ENCODE measurements at regions not wholly inside any gene's neighbourhood (a gene's known extent, or its start where the extent isn't known, plus 50 kb on each side); places are given as distances from the start of the nearest gene placed in this dataset.
A peak's percentile ranks its signal among the peaks of the same experiment; 100 is the strongest.

DNA sequence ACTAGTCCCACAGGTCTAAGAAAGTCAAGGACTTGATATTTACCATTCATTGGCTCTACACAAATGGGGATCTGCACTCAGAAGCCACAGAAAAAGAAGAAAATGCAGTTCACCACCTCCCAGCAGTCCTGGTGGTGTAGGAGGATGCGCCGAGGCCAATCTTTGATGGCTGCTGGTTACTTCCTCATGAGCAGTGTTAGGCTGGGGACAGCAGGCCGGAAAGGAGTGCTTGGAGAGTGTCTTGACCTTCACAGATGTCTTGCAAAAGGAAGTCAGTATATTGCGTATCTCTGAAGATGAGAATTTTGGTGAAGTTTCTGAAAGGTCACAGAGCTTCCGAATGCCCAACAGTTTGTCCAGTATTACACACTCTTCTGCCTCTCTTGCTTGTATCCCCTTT, 597.0 kb downstream of the EBF1 start:
- no peak for DNase-seq
- Histone ChIP-seq H2BK120ac (ENCODE audit: low read depth, low read length) (no peak overlapping the region), H3K4me1 (ENCODE audit: control insufficient read depth, insufficient read depth, low read depth, low read length) (no peaks in the 10 kb centered on the region), H3K27ac (ENCODE audit: low read length, poor library complexity, severe bottlenecking) (no peak overlapping the region), H4K91ac (ENCODE audit: low read length) (no peak overlapping the region), H3K18ac (ENCODE audit: low read depth in 1 of 2, low read length in 2 of 2) (no peak overlapping the region), H3K79me1 (replicated peaks; ENCODE audit: low read length, poor library complexity, severe bottlenecking) (no peaks in the 10 kb centered on the region), H3K9me3 (ENCODE audit: control insufficient read depth, low read length) (peaks cover 33% of the 10 kb centered on the region), H3K9ac (ENCODE audit: low read length) (no peak overlapping the region), H2BK15ac (ENCODE audit: low read depth, poor library complexity, severe bottlenecking) (no peak overlapping the region), H2BK5ac (ENCODE audit: low read depth, low read length, poor library complexity, severe bottlenecking) (no peak overlapping the region), H3K36me3 (ENCODE audit: control insufficient read depth in 1 of 2, insufficient read depth in 2 of 2, low read depth in 1 of 2, low read length in 2 of 2) (no peaks in the 10 kb centered on the region), H2BK12ac (ENCODE audit: low read length in 2 of 2) (no peak overlapping the region), H3K23ac (ENCODE audit: low read length in 2 of 2) (no peak overlapping the region), H2AK5ac (ENCODE audit: low read length, severe bottlenecking) (no peak overlapping the region), H3K27me3 (ENCODE audit: control insufficient read depth in 1 of 2, insufficient read depth in 1 of 2, low read length in 2 of 2) (no peaks in the 10 kb centered on the region), H3K14ac (ENCODE audit: low read length in 2 of 2) (no peak overlapping the region), H4K8ac (ENCODE audit: low read length) (no peak overlapping the region), H3K4ac (ENCODE audit: low read depth in 1 of 2, low read length in 2 of 2) (no peak overlapping the region), H2AFZ (ENCODE audit: low read depth, low read length) (no peak overlapping the region), H3K4me3 (ENCODE audit: insufficient read depth in 1 of 2, low read depth in 1 of 2, low read length in 2 of 2) (no peak overlapping the region), H3K4me2 (ENCODE audit: low read length, poor library complexity, severe bottlenecking) (no peak overlapping the region)
- 73% methylated on average over 5 of the region's 5 CpGs for WGBS

GRCh38 chr5:158499892-158500418, 599.8 kb downstream of the EBF1 start:
- Histone ChIP-seq H4K91ac (ENCODE audit: low read length) (no peak overlapping the region), H4K8ac (ENCODE audit: low read length) (no peak overlapping the region), H2BK120ac (ENCODE audit: low read depth, low read length) (no peak overlapping the region), H3K4me1 (ENCODE audit: control insufficient read depth, insufficient read depth, low read depth, low read length) (no peaks in the 10 kb centered on the region), H3K9me3 (ENCODE audit: control insufficient read depth, low read length) (peaks cover 11% of the 10 kb centered on the region), H3K23ac (ENCODE audit: low read length in 2 of 2) (no peak overlapping the region), H2AFZ (ENCODE audit: low read depth, low read length) (no peak overlapping the region), H3K14ac (ENCODE audit: low read length in 2 of 2) (no peak overlapping the region), H2BK12ac (ENCODE audit: low read length in 2 of 2) (no peak overlapping the region), H2AK5ac (ENCODE audit: low read length, severe bottlenecking) (no peak overlapping the region), H3K79me1 (replicated peaks; ENCODE audit: low read length, poor library complexity, severe bottlenecking) (no peaks in the 10 kb centered on the region), H2BK5ac (ENCODE audit: low read depth, low read length, poor library complexity, severe bottlenecking) (no peak overlapping the region), H3K4me2 (ENCODE audit: low read length, poor library complexity, severe bottlenecking) (no peak overlapping the region), H3K27ac (ENCODE audit: low read length, poor library complexity, severe bottlenecking) (no peak overlapping the region), H3K27me3 (ENCODE audit: control insufficient read depth in 1 of 2, insufficient read depth in 1 of 2, low read length in 2 of 2) (no peaks in the 10 kb centered on the region), H2BK15ac (ENCODE audit: low read depth, poor library complexity, severe bottlenecking) (no peak overlapping the region), H3K36me3 (ENCODE audit: control insufficient read depth in 1 of 2, insufficient read depth in 2 of 2, low read depth in 1 of 2, low read length in 2 of 2) (no peaks in the 10 kb centered on the region), H3K4ac (ENCODE audit: low read depth in 1 of 2, low read length in 2 of 2) (no peak overlapping the region), H3K18ac (ENCODE audit: low read depth in 1 of 2, low read length in 2 of 2) (no peak overlapping the region), H3K4me3 (ENCODE audit: insufficient read depth in 1 of 2, low read depth in 1 of 2, low read length in 2 of 2) (no peak overlapping the region), H3K9ac (ENCODE audit: low read length) (peak overlapping the region; percentile 41)
- WGBS: 79% methylated on average over 3 of the region's 6 CpGs
- no peak for DNase-seq

- H3K9ac ChIP-seq (ENCODE audit: low read length): peak overlapping the region; percentile 41
- no peak overlapping the region for H2BK15ac ChIP-seq (ENCODE audit: low read depth, poor library complexity, severe bottlenecking)
- no peak overlapping the region for H3K27ac ChIP-seq (ENCODE audit: low read length, poor library complexity, severe bottlenecking)
- no peak overlapping the region for H4K91ac ChIP-seq (ENCODE audit: low read length)
- no peak overlapping the region for H2BK12ac ChIP-seq (ENCODE audit: low read length in 2 of 2)
- H3K9me3 ChIP-seq (ENCODE audit: control insufficient read depth, low read length): peaks cover 5% of the 10 kb centered on the region
- no peaks in the 10 kb centered on the region for H3K4me1 ChIP-seq (ENCODE audit: control insufficient read depth, insufficient read depth, low read depth, low read length)
- H3K14ac ChIP-seq (ENCODE audit: low read length in 2 of 2): no peak overlapping the region
- 91% methylated on average over 4 of the region's 10 CpGs for WGBS
- H2BK120ac ChIP-seq (ENCODE audit: low read depth, low read length): no peak overlapping the region
- no peak overlapping the region for H3K4me2 ChIP-seq (ENCODE audit: low read length, poor library complexity, severe bottlenecking)
- H3K4me3 ChIP-seq (ENCODE audit: insufficient read depth in 1 of 2, low read depth in 1 of 2, low read length in 2 of 2): no peak overlapping the region
- H2AFZ ChIP-seq (ENCODE audit: low read depth, low read length): no peak overlapping the region
- no peak overlapping the region for H3K18ac ChIP-seq (ENCODE audit: low read depth in 1 of 2, low read length in 2 of 2)
- no peak overlapping the region for H2BK5ac ChIP-seq (ENCODE audit: low read depth, low read length, poor library complexity, severe bottlenecking)
- no peaks in the 10 kb centered on the region for H3K79me1 ChIP-seq (replicated peaks; ENCODE audit: low read length, poor library complexity, severe bottlenecking)
- no peaks in the 10 kb centered on the region for H3K27me3 ChIP-seq (ENCODE audit: control insufficient read depth in 1 of 2, insufficient read depth in 1 of 2, low read length in 2 of 2)
- DNase-seq: no peak
- no peak overlapping the region for H3K23ac ChIP-seq (ENCODE audit: low read length in 2 of 2)
- H3K4ac ChIP-seq (ENCODE audit: low read depth in 1 of 2, low read length in 2 of 2): no peak overlapping the region
- H3K36me3 ChIP-seq (ENCODE audit: control insufficient read depth in 1 of 2, insufficient read depth in 2 of 2, low read depth in 1 of 2, low read length in 2 of 2): no peaks in the 10 kb centered on the region
- H2AK5ac ChIP-seq (ENCODE audit: low read length, severe bottlenecking): no peak overlapping the region
- no peak overlapping the region for H4K8ac ChIP-seq (ENCODE audit: low read length)
Observed at GRCh38 chr5:158499075-158499891, 600.4 kb downstream of the EBF1 start.

DNA sequence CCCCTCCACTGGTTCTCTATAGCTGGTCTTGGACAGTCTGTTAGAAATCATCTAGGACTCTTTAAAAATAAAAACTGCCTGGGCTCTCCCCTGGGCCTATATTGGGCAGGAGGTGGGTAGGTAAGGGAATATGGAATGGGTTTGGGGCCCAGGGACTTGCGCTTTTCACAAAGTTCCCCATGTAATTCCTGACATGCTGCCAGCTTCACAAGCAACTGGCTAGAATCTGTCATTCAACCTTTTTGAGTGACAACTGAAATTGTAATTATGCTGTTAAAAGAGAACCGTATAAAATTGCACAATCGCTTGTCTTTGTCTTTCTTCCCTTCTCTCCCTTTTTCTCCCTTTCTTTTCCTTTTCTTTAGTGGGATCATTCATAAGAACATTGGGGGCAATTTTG, 603.1 kb downstream of the EBF1 start:
- Histone ChIP-seq H3K4me1 (ENCODE audit: control insufficient read depth, insufficient read depth, low read depth, low read length) (peaks cover 2% of the 10 kb centered on the region), H3K18ac (ENCODE audit: low read depth in 1 of 2, low read length in 2 of 2) (no peak overlapping the region), H2AK5ac (ENCODE audit: low read length, severe bottlenecking) (no peak overlapping the region), H3K9ac (ENCODE audit: low read length) (no peak overlapping the region), H3K4me2 (ENCODE audit: low read length, poor library complexity, severe bottlenecking) (no peak overlapping the region), H2BK12ac (ENCODE audit: low read length in 2 of 2) (no peak overlapping the region), H3K36me3 (ENCODE audit: control insufficient read depth in 1 of 2, insufficient read depth in 2 of 2, low read depth in 1 of 2, low read length in 2 of 2) (no peaks in the 10 kb centered on the region), H4K91ac (ENCODE audit: low read length) (no peak overlapping the region), H3K9me3 (ENCODE audit: control insufficient read depth, low read length) (no peaks in the 10 kb centered on the region), H2BK5ac (ENCODE audit: low read depth, low read length, poor library complexity, severe bottlenecking) (no peak overlapping the region), H3K23ac (ENCODE audit: low read length in 2 of 2) (no peak overlapping the region), H4K8ac (ENCODE audit: low read length) (no peak overlapping the region), H3K14ac (ENCODE audit: low read length in 2 of 2) (no peak overlapping the region), H3K4ac (ENCODE audit: low read depth in 1 of 2, low read length in 2 of 2) (no peak overlapping the region), H2BK120ac (ENCODE audit: low read depth, low read length) (no peak overlapping the region), H2BK15ac (ENCODE audit: low read depth, poor library complexity, severe bottlenecking) (no peak overlapping the region), H2AFZ (ENCODE audit: low read depth, low read length) (no peak overlapping the region), H3K79me1 (replicated peaks; ENCODE audit: low read length, poor library complexity, severe bottlenecking) (no peaks in the 10 kb centered on the region), H3K27ac (ENCODE audit: low read length, poor library complexity, severe bottlenecking) (no peak overlapping the region), H3K27me3 (ENCODE audit: control insufficient read depth in 1 of 2, insufficient read depth in 1 of 2, low read length in 2 of 2) (no peaks in the 10 kb centered on the region), H3K4me3 (ENCODE audit: insufficient read depth in 1 of 2, low read depth in 1 of 2, low read length in 2 of 2) (no peak overlapping the region)
- WGBS: 100% methylated on average over 1 of the region's 3 CpGs
- no peak for DNase-seq

Measured in mesenchymal stem cell (in vitro differentiated cells and primary cell).